ENCODE measurements at regions not wholly inside any gene's neighbourhood (a gene's known extent, or its start where the extent isn't known, plus 50 kb on each side); places are given as distances from the start of the nearest gene placed in this dataset.

DNA sequence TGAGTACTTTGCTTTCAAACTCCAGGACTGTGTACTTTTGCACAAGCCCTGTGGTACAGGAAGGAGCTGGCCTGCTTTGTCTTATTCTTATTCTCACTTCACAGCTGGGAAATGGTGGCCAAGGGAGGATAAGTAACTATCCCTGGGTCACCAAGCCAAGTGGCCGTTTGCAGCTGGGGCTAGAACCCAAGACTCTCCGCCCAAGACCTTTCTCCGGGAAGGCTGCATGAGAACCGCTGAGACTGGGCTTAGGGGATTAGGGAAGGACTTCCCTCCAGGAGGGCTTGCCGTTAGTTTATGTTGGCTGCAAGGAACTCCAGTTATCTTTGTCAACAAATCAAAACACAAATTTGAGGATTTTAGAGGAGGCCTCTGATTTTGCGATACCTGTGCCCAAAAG, 109.5 kb upstream of the ADRA1D start:
- no peak for TF ChIP-seq POLR2A (IDR thresholded peaks at IDR 0.05; ENCODE audit: low read length)
- TF ChIP-seq GATA1 (IDR thresholded peaks at IDR 0.05; ENCODE audit: low read depth, low read length), result no peak

All from erythroblast (primary cell).